M059J (cell line): ENCODE measurements at regions not wholly inside any gene's neighbourhood (a gene's known extent, or its start where the extent isn't known, plus 50 kb on each side); places are given as distances from the start of the nearest gene placed in this dataset.

Experiments used
- DNase-seq: peaks from one replicate; pipeline ENCODE4 v3.0.0-alpha.2; 2012; ENCODE audit warnings: low read depth

DNA sequence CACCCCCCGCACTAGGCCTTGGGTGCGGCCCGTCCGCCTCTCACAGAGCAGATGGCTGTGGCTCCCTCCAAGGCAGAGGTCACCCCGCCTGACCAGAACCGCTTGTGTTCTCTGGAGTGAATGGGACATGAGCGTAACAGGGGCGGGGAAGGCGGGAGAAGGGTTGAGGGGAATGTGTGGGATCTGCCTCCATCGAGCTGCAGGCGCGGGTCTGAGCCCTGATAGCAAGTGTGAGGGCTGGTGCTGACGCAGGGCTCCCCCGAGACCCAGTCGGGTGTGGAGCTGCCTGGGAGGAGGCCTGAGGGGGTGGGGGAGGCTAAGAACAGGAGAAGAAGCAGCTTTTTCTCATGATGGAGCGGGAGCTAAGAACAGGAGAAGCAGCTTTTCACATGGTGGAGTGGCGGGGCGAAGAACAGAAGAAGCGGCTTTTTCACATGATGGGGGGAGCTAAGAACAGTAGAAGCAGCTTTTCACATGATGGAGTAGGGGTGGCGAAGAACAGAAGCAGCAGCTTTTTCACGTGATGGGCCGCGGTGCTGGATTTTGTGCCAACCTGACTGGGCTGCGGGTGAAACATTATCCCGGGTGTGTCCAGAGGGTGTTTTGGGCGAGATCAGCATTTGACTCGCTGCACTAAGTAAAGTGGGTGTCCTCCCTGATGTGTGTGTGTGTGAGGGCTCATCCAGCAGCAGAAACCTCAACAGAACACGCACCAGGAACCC is 169.3 kb downstream of the TTLL2 start:
- no peak for DNase-seq

DNA sequence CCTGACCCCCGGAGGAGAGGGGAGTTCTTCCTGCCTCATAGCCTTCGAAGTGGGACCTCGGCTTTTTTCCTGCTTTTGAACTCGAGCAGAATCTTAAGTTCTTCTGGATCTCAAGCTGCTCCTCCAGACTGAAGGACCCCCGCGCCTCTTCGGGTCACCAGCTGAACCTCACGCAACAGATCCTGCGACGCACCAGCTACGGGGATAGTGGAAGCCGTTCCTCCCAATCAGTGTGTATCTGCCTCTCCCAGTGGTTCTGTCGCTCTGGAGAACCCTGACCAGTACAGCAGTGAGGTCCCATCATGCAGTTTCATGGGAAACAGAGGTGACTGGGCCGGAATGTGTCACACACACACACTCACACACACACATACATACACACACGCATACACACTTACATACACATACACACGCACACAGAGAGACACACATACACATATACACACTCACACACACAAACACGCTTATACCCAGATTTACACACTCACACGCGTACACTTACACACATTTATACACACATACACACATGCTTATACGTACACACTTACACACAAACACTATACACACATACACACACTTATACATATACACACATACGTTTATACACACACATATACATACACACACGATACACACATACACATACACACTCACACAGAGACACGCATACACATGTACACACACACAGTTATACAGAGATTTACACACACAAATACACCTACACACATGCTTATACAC is 170.0 kb downstream of the TTLL2 start:
- no peak for DNase-seq

DNA sequence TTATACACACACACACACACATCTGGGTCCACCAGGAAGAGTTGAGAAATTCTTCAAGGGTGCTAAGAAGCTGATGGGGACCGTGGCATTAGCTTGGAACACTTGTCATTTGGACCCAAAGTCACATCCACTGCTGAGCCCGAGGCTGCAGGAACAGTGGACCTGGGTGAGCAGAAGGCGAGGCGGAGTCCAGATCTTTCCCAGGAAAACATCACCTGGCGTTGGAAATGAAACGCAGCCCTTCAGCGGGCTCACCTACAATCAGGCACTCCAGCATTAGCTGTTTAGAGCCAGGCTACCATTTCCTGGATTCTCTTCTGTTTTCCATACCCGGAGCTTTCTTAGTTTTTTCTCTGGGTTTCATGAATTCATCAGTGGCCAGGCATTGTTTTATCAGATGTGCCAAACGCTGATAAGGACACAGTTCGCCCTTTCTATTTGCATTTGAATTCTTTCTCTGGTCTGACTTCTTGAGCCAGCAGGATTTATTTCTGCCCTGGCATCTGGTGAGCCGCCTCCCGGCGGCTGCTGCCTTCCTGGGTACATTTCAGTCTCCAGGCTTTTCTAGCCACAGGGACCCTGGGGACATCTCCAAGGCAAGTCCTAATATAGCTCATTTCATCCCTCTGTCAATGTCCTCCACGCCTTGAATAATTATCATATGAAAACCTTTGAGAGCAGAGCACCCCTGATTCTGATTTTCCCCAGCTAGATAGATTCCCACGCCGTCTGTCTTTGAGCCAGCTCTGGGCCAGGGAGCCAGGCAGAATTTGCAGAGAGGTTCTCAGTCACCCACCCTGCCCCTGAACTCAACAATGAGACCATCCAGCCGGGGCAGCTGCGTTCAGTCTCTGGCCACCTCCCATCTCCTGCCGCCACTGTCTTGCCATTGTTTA is 170.9 kb downstream of the TTLL2 start:
- DNase-seq: no peak

DNA sequence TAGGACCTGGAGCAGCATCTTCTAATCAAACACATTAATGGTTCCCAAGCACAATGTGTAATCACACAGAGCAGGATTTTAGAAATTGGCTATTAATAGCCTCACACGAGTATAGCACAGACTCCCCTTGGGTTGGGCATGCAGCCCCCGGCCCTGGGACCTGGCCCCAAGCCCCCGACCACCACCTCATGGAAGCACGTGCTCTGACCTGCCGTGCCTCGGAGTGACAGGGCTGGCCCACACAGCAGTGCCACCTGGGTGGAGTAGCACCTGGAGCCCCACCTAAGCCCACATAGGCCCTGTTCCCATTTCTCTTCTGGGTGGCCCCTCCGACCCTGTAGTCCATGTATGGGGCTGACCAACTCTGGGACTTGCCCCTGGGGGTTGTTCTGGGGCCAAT is 171.8 kb downstream of the TTLL2 start:
- no peak for DNase-seq

DNA sequence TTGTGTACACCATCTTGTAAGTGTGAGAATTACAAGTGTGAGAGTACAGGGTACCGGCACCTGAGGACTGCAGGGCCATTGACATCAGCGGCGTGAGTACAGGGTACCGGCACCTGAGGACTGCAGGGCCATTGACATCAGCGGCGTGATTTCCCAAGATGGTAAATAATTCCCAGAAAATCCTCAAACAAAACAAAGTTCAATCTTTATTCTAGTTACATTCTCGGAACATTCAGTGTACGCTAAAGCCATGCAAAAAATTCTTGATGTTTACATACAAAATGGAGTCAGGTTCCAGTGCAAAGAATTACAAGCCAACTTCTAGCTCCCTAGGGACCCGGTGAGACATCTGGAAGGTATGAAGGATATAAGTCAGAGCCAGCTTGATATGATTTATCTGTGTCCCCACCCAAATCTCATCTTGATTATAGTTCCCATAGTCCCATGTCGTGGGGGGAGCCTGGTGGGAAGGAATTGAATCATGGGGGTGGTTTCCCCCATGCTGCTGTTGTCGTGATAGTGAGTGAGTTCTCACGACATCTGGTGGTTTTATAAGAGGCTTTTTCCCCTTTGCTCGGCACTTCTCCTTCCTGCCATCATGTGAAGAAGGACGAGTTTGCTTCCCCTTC is 172.7 kb downstream of the TTLL2 start:
- no peak for DNase-seq

DNA sequence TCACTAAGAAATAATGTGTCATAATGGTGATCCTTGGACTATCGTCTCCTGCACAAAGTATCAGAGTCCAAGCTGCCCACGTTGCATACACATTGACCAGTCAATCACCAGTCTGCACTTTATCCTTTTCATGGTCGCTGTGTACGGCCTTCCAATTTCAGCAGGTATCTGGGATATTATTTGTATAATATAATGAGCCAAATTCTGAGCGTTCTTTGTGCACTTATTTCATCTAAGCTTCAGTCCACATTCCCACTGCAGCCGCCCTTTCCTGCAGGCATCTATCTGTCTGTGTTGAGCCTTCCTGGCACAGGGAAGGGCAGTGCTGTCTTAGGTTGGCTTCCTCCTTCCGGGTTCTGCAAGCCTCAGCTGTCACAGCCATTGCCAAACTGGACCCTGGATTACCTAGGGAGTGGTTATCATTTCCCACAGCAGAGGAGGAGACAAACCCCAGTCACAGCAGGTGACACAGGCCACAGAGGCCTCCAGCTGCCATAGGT is 174.3 kb downstream of the TTLL2 start:
- no peak for DNase-seq

DNA sequence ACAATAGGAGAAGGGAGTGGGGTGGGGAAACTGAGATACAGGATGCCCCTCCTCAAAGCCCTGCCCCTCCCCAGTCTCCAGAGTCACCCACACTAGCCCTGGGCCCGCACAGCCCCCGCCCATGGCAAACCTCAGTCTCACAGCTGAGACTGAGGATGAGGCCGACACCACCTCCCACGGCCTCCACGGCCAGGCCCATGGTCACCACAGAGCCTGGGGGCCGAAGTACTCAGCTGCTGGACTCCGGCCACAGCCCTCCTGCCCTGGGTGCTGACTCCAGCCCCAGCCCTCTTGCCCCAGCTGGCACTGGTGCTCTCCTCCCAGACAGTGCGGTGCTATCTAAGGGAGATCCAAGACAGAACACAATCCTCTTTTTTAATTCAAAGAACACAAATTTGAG is 176.1 kb downstream of the TTLL2 start:
- DNase-seq: no peak

DNA sequence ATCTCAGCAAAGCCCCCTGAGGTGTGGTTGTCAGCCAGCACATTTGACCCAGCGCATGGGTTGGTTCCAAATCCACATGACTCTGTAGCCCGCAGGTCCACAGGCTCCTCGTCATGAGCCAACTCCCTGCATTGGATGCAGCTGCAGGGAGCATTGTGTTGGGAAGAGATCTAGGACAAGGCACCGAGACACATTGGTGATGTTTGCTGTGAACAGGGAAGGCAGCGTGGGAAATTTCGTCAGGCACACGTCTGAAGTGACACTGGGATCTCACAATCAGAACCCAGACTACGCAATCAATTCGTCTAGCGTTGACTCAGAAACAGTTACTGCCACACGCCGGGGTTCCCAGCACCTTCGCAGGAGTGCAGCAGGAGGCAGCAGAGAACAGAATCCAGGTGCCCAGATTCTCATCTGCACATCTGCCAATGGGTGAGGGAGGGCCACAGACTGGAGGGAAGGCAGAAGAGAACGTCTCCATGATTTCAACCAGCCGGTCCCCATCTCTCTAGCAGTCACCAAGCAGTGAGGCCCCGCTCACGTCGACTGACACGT is 177.0 kb downstream of the TTLL2 start:
- peak; percentile 12 for DNase-seq

DNA sequence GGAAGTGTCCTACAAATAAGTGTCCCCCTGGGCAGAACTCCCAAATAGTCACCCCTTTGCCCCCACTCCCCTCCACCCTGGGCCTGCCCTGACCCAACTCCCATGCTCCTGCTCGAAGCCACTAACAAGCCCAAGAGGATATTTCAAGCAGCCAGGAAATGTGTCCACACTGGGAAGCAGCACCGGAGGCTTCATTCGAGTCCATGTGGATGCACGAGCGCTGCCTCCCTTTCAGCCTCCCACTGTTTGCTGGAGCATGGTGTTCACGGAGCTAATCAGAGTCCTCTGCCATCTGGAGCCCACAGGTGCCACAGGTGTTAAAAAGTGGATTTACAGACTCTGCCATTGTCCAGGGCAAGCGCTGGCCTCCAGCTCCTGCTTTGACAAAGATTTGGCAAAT is 177.6 kb downstream of the TTLL2 start:
- DNase-seq: no peak

DNA sequence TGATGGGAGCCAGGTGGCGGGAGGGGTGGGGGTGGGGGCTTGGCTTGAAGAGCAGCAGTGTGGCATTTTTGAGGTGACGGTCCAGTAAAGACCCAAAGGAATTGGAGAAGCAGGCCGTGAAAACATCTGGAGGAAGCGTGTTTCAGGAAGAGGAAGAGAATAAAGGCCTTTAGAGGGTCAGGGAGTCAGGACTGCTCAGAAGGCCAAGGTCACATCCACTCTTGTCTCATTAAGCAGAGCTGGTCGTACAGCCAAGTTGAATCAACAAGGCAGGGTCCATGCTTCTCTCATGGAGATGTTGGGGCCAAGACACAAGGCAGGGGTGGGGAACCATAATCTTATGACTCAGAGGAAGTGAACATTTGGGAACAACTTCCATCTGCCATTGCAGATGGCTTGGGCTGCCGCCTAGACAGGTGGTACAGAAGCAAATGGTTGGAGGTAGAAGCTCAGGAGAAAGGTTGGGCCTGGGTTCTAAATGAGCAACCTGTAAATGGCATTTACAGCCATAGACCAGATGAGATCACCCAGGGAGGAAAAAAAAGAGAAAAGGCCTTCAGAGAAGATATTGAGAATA is 179.6 kb downstream of the TTLL2 start:
- DNase-seq: no peak

DNA sequence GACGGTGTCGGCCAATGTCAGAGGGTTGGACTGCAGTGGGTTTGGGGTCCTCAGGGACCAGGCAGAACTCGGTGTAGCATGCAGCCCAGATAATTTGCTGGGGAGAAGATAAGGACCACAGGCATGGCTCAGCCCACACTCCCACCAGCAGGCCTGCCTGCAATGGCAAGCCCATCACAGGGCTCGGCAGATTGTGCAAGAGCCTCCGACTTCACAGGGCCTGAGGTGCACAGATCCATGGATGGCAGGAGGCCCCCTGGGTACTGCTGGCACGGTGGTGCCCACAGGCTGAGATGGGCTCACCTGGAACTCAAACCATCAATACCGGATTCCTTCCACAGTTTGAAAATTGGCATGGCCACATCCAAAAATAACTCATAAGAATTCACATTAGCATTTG is 180.3 kb downstream of the TTLL2 start:
- no peak for DNase-seq

DNA sequence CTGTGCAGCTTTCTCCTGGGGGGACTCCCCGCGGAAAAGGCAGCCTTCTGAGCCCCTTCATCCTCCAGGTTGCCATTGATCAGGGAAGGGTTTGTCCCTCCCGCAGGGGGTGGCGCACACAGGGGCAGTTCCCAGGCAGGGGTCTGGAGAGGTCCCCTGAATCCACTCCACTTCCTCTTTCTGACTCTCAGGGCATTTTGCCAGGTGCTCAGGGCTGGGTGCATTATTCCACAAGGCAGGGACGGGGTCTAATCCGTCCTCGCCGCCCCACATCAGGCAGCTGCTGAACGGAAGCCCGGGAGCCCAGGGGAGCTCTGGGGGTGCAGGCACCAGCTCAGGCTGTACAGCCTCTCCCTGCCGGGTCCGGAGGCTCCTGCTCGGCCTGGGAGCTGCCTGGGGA is 180.9 kb downstream of the TTLL2 start:
- DNase-seq: no peak

DNA sequence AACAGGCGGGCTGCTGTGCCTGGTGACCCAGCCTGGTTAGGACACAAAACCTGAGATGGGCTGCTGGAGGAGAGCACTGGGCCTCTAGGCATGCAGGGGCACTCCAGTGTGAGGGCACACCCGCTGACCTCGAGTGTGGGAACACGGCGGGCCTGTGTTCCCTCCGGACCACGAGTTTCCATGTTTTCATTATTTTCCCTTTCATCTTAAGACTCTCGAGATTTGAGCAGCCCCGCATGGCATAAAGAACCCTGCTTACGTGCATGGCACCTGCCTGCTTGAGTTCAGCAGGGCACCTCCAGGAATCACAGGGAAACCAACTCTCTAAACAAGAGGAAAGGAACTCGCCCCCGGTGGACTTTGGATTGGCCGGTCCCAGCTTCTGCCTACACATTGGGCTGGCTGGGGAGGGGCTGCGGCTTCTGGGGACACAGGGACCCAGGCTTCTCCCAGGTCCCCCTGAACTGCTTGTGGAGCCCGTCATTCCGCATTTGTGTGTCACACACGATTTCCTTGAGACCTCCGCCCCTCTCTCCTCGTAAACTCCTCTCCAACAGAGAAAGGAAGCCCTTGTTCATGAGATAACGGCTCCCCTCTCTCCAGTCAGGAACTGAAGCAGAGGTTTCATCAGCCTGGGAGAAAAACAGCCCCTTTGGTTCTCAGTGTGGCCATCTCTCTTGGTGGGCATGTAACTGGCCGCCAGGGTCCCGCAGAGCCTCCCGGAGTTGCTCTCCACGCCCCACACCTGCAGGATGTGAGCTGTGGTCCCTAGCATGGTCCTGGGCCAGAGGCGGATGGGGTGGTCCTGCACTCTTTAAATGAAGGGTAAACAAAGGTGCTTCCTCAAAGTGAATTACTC is 181.8 kb downstream of the TTLL2 start:
- DNase-seq: no peak

DNA sequence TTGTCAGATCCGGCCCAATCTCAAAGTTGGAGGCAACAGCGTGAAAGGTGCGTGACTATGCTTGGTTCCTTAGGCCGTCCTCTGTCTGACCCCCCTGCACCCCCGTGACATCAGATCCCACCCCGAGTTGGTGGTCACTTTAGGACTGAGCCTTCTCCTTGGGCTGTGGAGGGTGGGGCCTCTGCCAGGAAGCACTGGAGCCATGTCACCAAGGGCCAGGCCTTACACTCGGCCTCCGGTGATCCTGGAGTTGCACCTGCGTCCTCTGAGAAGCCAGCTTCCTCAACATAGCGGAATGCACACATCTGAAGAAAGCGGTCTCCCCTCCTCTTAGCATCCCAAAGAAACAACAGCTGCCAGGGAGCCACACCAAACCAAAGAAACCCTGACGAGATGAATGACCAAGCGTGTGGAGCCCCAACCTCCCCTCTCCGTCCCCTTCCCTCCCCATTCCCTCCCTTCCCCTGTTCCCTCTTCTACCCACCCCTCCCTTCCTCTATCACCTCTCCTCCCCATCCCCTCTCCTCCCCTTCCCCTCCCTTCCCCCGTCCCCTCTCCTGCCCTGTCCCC is 182.6 kb downstream of the TTLL2 start:
- DNase-seq: no peak

DNA sequence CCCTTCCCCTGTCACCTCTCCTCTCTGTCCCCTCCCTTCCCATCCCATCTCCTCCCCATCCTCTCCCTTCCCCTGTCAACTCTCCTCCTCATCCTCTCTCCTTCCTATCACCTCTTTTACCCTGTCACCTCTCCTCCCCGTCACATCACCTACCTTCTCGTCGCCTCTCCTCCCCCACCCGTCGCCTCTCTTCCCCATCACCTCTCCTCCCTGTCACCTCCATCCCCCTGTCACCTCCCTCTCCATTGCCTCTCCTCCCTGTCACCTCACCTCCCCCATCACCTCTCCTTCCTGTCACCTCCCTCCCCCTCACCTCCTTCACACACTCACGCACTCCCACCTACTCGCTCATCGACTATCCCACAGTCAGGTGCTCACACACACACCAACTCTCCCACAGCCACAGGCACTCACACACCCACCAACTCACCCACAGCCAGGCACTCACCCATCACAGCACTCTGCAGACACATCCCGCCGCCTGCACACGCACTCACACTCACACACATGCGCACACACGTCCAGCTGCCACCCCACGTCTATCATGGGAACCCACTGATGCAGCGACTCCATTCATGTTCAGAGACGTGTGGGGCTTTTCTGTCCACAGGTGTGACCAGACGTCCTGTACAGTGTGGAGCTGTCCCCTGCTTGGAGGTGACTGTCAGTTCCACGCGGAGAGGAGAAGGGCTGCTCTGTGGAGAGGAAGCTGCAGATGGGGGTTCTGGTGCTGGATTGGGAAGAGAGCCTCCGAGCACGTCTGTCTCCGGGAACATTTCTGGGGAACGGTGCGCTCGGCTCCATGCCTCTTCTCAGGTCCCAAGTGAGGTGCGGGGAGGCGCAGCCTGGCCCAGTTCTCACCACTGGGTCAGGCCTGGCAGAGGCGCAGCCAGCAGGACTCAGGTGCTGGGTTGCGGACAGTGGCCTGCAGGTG is 184.3 kb downstream of the TTLL2 start:
- DNase-seq: no peak

DNA sequence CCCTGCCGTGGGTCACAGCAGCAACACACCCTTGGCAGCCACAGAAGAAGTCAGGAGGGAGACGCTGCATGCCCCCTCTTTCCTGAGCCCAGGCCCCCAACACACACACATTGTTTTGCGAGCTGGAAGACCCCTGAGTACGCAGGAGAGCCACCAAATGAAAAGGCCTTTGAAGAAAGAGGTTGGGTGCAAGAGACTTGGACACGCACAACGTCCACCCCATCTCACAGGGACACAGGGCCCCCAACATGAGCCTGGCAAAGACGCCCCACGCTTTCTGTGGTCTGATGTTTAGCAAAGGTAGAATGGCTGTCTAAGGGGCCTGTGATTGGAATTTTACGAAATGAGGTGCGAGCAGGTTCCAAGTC is 185.0 kb downstream of the TTLL2 start:
- DNase-seq: no peak

DNA sequence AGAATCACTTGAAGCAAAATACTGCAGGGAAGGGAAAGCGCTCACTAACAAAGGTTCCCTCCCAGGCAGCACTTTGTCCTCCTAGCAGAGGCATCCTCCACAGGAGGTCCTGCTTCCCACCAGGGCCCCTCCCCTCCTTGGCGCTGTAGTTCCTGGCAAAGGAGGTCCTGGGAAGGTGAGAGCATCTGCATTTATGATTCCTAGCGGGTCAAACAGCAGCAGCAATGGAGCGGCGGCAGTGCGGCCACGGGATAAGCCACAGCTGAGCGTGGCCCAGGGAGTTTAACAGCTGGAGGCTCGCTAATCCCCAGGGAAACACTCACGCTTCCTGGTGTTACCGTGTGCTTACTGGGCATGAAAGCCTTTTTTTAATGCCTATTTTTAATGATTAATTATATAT is 185.8 kb downstream of the TTLL2 start:
- no peak for DNase-seq

DNA sequence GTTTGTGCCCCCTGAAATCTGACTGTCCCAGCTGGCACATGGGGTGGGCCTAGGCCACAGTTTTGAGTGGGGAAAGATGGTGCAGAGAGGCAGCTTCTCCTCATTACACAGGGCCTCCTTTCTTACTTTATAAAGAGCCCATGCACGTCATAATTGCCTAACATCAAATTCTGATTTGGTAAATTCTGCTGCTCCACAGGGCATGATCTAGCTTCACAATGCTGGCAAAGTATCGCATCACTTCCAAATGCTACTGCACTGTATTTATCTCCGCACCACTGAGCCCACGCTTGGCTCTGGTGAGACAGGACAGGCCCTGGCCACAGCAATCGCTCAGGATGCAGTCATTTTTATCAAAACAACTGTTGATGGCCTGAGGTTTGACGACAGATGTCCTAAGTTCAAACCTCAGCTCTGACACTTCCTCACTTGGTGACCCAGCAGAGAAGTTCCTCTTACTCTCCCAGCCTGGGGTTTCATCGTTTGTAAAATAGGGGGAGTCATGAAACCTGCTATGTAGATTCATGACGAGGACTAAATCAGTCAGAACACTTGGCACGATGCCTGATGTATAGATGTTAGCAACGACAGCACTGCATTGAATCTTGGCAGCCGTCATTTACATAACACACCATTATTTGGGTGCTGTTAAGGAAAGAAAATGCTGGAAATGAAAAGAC is 187.9 kb downstream of the TTLL2 start:
- DNase-seq: no peak
